ENCODE measurements at regions not wholly inside any gene's neighbourhood (a gene's known extent, or its start where the extent isn't known, plus 50 kb on each side); places are given as distances from the start of the nearest gene placed in this dataset.

- TF ChIP-seq EZH2phosphoT487 (IDR thresholded peaks at IDR 0.05; ENCODE audit: borderline replicate concordance, low read length) (no peak), CTCF (IDR thresholded peaks at IDR 0.05; ENCODE audit: low read depth, low read length, poor library complexity, severe bottlenecking) (no peak)
These were observed 148.3 kb downstream of the CPEB2 start for GRCh38 chr4:15150631-15151030.

Data from DOHH2 (cell line).